ENCODE measurements at regions not wholly inside any gene's neighbourhood (a gene's known extent, or its start where the extent isn't known, plus 50 kb on each side); places are given as distances from the start of the nearest gene placed in this dataset.

- CTCF ChIA-PET = no interaction called here
- DNase-seq (ENCODE audit: low read depth, low spot score) = no peak
- H3K4me3 ChIP-seq (ENCODE audit: low read depth, low read length) = no peak overlapping the region
- no peak for TF ChIP-seq CTCF (IDR thresholded peaks at IDR 0.05; ENCODE audit: insufficient read depth, low read length, missing control alignments)
- POLR2A ChIA-PET = no interaction called here
Observed at GRCh38 chr1:101683561-101683960, 313.2 kb downstream of the OLFM3 start.

GRCh38 chr1:101697072-101697471 is 299.7 kb downstream of the OLFM3 start:
- no peak for TF ChIP-seq CTCF (IDR thresholded peaks at IDR 0.05; ENCODE audit: insufficient read depth, low read length, missing control alignments)
- CTCF ChIA-PET = no interaction called here
- no peak overlapping the region for H3K4me3 ChIP-seq (ENCODE audit: low read depth, low read length)
- POLR2A ChIA-PET = no interaction called here
- no peak for DNase-seq (ENCODE audit: low read depth, low spot score)

- H3K4me3 ChIP-seq (ENCODE audit: low read depth, low read length) = no peak overlapping the region
Observed at GRCh38 chr1:101698681-101699080, 298.0 kb downstream of the OLFM3 start.

GRCh38 chr1:101704895-101705294 is 291.8 kb downstream of the OLFM3 start:
- H3K4me3 ChIP-seq (ENCODE audit: low read depth, low read length) = no peak overlapping the region
- no peak for TF ChIP-seq CTCF (IDR thresholded peaks at IDR 0.05; ENCODE audit: insufficient read depth, low read length, missing control alignments)
- ChIA-PET POLR2A (no interaction called here), CTCF (no interaction called here)
- no peak for DNase-seq (ENCODE audit: low read depth, low spot score)

More at GRCh38 chr1:101698681-101699080, 298.0 kb downstream of the OLFM3 start:
- ChIA-PET CTCF (no interaction called here), POLR2A (no interaction called here)
- TF ChIP-seq CTCF (IDR thresholded peaks at IDR 0.05; ENCODE audit: insufficient read depth, low read length, missing control alignments) = no peak
- no peak for DNase-seq (ENCODE audit: low read depth, low spot score)

- H3K4me3 ChIP-seq (ENCODE audit: low read depth, low read length) = no peak overlapping the region
- POLR2A ChIA-PET = no interaction called here
- CTCF ChIA-PET = no interaction called here
- TF ChIP-seq CTCF (IDR thresholded peaks at IDR 0.05; ENCODE audit: insufficient read depth, low read length, missing control alignments) = no peak
- DNase-seq (ENCODE audit: low read depth, low spot score) = no peak
Observed at GRCh38 chr1:101706366-101706765, 290.4 kb downstream of the OLFM3 start.

GRCh38 chr1:101709721-101710120 is 287.0 kb downstream of the OLFM3 start:
- ChIA-PET POLR2A (no interaction called here), CTCF (no interaction called here)
- DNase-seq (ENCODE audit: low read depth, low spot score) = no peak
- H3K4me3 ChIP-seq (ENCODE audit: low read depth, low read length) = no peak overlapping the region
- no peak for TF ChIP-seq CTCF (IDR thresholded peaks at IDR 0.05; ENCODE audit: insufficient read depth, low read length, missing control alignments)
